ENCODE measurements at regions not wholly inside any gene's neighbourhood (a gene's known extent, or its start where the extent isn't known, plus 50 kb on each side); places are given as distances from the start of the nearest gene placed in this dataset.

- TF ChIP-seq CTCF (IDR thresholded peaks at IDR 0.05; ENCODE audit: insufficient read depth, low read depth, low read length): no peak
- TF ChIP-seq EZH2 (IDR thresholded peaks at IDR 0.05; ENCODE audit: insufficient read depth, low read length): no peak
Measured at GRCh38 chr22:27418261-27418660, 383.3 kb downstream of the MN1 start.

Measured in astrocyte (in vitro differentiated cells and primary cell).